22Rv1 (cell line): ENCODE measurements at regions not wholly inside any gene's neighbourhood (a gene's known extent, or its start where the extent isn't known, plus 50 kb on each side); places are given as distances from the start of the nearest gene placed in this dataset.

Experiments used
- H3K27ac ChIP-seq: fragments of 450-650 bp; 2 replicates; pipeline ENCODE4 v1.5.1; 2017
- ZFX ChIP-seq: fragments of 450-650 bp; IDR thresholded peaks from 2 replicates; pipeline ENCODE4 v1.6.1; 2017; ENCODE audit warnings: antibody characterized with exemption, borderline replicate concordance
- TF ChIP-seq, protein P1 (sequence below): fragments of 450-650 bp; IDR thresholded peaks from 2 replicates; pipeline ENCODE4 v1.5.1; 2017; ENCODE audit warnings: mild to moderate bottlenecking

DNA sequence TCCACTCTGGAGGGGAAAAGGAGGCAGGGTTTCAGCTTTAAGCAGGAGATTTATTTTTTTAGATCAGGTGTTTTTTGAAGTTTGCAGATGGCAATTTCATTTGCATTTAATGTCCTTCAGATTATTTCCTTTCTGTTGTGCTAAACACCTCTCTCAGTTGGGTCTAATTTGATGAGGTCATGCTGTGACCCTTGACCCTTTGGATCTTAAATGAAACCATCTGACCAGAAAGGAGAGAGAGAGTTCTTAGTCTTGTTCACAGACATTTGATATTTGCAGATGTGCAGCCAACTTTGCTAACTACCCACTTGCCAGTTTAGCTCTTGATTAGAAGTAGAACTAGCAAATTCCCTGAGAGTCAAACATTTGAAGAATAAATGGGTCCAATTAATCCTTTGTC, 101.5 kb upstream of the RAB11FIP2 start:
- no peak overlapping the region for H3K27ac ChIP-seq
- TF ChIP-seq, protein P1, sequence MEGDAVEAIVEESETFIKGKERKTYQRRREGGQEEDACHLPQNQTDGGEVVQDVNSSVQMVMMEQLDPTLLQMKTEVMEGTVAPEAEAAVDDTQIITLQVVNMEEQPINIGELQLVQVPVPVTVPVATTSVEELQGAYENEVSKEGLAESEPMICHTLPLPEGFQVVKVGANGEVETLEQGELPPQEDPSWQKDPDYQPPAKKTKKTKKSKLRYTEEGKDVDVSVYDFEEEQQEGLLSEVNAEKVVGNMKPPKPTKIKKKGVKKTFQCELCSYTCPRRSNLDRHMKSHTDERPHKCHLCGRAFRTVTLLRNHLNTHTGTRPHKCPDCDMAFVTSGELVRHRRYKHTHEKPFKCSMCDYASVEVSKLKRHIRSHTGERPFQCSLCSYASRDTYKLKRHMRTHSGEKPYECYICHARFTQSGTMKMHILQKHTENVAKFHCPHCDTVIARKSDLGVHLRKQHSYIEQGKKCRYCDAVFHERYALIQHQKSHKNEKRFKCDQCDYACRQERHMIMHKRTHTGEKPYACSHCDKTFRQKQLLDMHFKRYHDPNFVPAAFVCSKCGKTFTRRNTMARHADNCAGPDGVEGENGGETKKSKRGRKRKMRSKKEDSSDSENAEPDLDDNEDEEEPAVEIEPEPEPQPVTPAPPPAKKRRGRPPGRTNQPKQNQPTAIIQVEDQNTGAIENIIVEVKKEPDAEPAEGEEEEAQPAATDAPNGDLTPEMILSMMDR: no peak
- no peak for TF ChIP-seq ZFX

DNA sequence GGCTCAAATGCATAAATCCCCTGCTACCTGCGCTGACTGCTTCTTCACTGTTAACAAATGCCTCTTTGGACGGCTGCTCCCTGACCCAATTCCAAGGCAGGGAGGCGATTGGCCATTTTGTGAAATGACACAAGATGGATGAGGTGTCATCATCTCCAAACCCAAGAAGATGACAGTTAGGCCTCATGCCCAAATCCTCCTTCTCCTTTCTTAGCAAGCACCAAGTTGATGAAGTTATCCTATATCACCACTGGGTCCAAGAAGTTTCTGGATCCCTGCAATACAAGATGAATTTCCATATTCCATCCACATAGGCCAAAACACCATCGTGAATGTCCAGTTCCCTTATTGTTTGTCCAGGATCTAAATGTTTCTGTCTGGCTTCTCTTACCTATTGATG, 98.5 kb upstream of the RAB11FIP2 start:
- TF ChIP-seq ZFX: no peak
- TF ChIP-seq, protein P1: no peak

DNA sequence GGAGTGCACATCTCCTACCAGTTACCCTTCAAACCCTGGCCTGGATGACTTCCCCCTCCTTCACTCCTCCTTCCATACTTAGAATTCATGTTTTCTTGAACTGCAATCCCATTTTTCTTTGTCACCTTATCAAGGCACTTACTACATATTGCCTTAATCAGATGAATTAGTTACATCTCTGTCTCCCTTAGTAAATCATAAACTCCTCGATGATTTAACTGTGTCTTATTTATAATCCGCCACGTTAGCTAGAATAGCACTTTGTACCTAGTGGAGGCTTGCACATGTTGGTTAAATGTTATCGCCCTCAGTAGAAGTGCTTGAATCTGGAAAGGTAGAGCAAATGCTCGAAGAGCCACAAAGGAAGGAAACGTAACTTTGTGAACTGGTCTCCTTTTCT, 94.7 kb upstream of the RAB11FIP2 start:
- TF ChIP-seq, protein P1: no peak
- TF ChIP-seq ZFX: no peak

More for the DNA sequence above, 98.5 kb upstream of the RAB11FIP2 start:
- no peak overlapping the region for H3K27ac ChIP-seq

DNA sequence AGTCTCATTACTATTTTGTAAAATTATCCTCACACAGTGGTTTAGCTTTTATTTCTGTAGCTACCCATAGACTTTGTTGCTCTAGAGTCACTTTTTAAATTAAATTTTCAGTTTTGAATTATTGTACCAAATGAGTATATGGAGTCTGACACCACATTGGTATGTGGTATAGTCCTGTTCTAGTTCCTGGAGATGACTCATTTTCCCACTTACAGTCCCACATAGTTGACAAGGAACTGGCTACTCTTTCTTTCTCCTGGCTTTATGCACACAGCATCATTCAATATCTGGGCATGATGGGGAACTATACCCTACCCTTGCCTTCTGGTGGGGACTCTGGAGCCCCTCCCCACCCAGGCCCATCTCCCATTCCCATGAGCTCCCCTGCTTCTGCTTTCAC, 92.6 kb upstream of the RAB11FIP2 start:
- TF ChIP-seq, protein P1: no peak
- no peak for TF ChIP-seq ZFX
- H3K27ac ChIP-seq: no peak overlapping the region

More for the DNA sequence above, 94.7 kb upstream of the RAB11FIP2 start:
- H3K27ac ChIP-seq: no peak overlapping the region

DNA sequence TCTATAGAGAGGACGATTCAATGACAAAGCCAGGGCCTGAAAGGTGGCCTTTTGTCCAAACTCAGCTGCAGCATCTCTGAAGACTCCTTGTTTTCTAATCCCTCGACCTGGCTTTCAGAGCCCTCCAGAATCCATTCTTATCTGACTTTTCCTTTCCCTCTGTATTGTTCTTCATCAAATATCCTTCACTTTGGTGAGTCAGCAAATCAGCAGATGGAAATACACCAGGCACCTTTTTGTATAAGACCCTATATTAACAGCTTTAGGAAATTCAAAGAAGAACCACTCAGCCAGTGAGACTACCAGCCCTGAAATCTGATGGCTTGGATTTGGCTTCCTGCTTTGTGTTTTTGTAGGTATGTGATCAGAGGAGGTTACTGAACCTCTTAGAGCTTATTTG, 81.9 kb upstream of the RAB11FIP2 start:
- no peak for TF ChIP-seq ZFX
- TF ChIP-seq, protein P1: no peak
- no peak overlapping the region for H3K27ac ChIP-seq

DNA sequence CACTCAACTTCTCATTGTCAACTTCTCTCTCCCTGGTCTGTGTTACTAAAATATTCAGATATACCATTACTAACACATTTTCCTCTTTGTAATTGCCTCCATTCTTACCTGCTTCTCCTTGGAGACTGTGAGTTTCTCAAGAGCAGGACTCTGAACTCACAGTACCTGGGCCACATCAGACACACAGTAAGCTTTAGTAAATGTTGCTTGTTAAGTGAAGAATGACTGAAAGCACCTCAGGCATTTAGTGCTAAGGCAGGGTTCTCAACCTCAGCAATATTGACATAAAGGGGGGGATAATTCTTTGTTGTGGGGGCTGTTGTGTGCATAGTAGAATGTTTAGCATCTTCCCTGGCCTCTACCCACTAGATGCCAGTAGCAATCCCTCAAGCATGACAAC, 72.0 kb upstream of the RAB11FIP2 start:
- H3K27ac ChIP-seq: no peak overlapping the region
- TF ChIP-seq, protein P1: no peak
- TF ChIP-seq ZFX: no peak

DNA sequence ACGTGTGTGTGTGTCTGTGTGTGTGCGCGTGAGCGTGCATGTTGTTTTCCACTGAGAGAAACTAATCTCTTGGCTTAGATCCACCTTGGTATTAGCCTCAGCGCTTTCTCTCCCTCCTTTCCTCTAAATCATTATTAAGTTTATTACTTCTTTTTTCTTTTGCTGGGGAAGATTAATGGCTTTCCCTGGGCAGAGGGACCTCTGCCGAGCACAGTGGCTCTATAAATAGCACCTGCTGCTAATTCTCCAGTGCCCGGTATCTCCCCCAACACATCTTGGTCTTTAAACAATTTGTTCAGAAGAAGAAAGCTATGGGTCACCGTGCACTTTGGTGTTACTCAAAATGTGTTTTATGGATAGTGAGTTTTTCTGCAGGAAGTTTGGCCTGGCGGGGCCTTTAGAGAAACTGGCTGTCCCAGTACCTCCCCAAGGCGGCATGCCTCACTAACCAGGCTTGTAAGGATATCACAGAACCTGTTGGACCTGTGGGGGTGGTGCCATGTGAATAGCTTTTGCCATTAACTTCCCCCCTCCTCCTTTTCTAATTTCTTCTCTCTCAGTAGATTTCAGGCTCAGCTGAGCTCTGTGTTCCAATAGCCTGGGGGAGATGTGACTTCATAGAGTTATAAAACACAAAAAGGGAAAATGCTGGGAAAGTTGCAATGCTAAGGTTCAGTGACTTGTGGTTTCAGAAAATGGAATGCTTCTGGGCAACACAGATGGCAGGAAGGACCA, 70.1 kb upstream of the RAB11FIP2 start:
- H3K27ac ChIP-seq: no peak overlapping the region
- no peak for TF ChIP-seq ZFX
- TF ChIP-seq, protein P1: no peak
